HepG2 (cell line): ENCODE measurements at regions not wholly inside any gene's neighbourhood (a gene's known extent, or its start where the extent isn't known, plus 50 kb on each side); places are given as distances from the start of the nearest gene placed in this dataset.

Source experiments
- CEBPB ChIP-seq: IDR thresholded peaks from 2 replicates; pipeline ENCODE4 v1.6.1; 2011; ENCODE audit warnings: low read depth, low read length, improper control_type of control experiment, borderline replicate concordance
- ETS1 ChIP-seq: sonication (generic); formaldehyde crosslinking; IDR thresholded peaks from 2 replicates; pipeline ENCODE4 v1.4.0; 2020; ENCODE audit warnings: missing genetic modification reagents
- GABPA ChIP-seq, 2 experiments: IDR thresholded peaks; 2 replicates each; pipeline ENCODE4 v1.6.1; 2011 to 2016; ENCODE audit warnings: low read depth in 2 of 2, low read length in 1 of 2, missing biosample characterization in 1 of 2, missing genetic modification characterization in 1 of 2
- HDAC2 ChIP-seq: sonication (generic); formaldehyde crosslinking; IDR thresholded peaks from 2 replicates; pipeline ENCODE4 v1.4.0; 2020; ENCODE audit warnings: missing genetic modification reagents
- HMG20B ChIP-seq: conservative IDR thresholded peaks from 2 replicates; pipeline ENCODE4 v1.6.1; 2016; ENCODE audit warnings: missing genetic modification reagents, missing compliant biosample characterization
- HNF4A ChIP-seq: sonication (generic); formaldehyde crosslinking; IDR thresholded peaks from 2 replicates; pipeline ENCODE4 v1.4.0; 2020; ENCODE audit warnings: missing genetic modification reagents
- IRX3 ChIP-seq: sonication (generic); formaldehyde crosslinking; IDR thresholded peaks from 2 replicates; pipeline ENCODE4 v1.8.1; 2023; ENCODE audit warnings: mild to moderate bottlenecking, low read depth, missing genetic modification reagents, borderline replicate concordance
- KMT2B ChIP-seq: IDR thresholded peaks from 2 replicates; pipeline ENCODE4 v1.6.1; 2016; ENCODE audit warnings: missing genetic modification reagents, missing compliant biosample characterization
- MIER3 ChIP-seq: IDR thresholded peaks from 2 replicates; pipeline ENCODE4 v1.6.1; 2016; ENCODE audit warnings: missing compliant biosample characterization, borderline replicate concordance
- NFYB ChIP-seq: sonication (generic); formaldehyde crosslinking; IDR thresholded peaks from 2 replicates; pipeline ENCODE4 v1.4.0; 2020; ENCODE audit warnings: missing genetic modification reagents
- SP140L ChIP-seq: sonication (generic); formaldehyde crosslinking; IDR thresholded peaks from 2 replicates; pipeline ENCODE4 v1.4.0; 2020; ENCODE audit warnings: missing genetic modification reagents, borderline replicate concordance
- SSRP1 ChIP-seq: IDR thresholded peaks from 2 replicates; pipeline ENCODE4 v1.6.1; 2016; ENCODE audit warnings: control low read depth
- XRCC5 ChIP-seq: fragments of 200-400 bp; formaldehyde crosslinking; optimal IDR thresholded peaks from 2 replicates; pipeline ENCODE3; 2017; ENCODE audit warnings: mild to moderate bottlenecking, low read length
- ZNF274 ChIP-seq: sonication (generic); formaldehyde crosslinking; IDR thresholded peaks from 2 replicates; pipeline ENCODE4 v1.5.1; 2020; ENCODE audit warnings: mild to moderate bottlenecking, missing genetic modification reagents
- ZNF318 ChIP-seq: sonication (generic); formaldehyde crosslinking; IDR thresholded peaks from 2 replicates; pipeline ENCODE4 v1.4.0; 2020; ENCODE audit warnings: mild to moderate bottlenecking, missing genetic modification reagents
- ZNF337 ChIP-seq: sonication (generic); formaldehyde crosslinking; IDR thresholded peaks from 2 replicates; pipeline ENCODE4 v1.5.1; 2020; ENCODE audit warnings: missing genetic modification reagents, low read depth, mild to moderate bottlenecking, borderline replicate concordance
- ZNF33A ChIP-seq: sonication (generic); formaldehyde crosslinking; IDR thresholded peaks from 2 replicates; pipeline ENCODE4 v1.5.1; 2020; ENCODE audit warnings: missing genetic modification reagents, mild to moderate bottlenecking, moderate library complexity, borderline replicate concordance
- ZNF547 ChIP-seq: sonication (generic); formaldehyde crosslinking; IDR thresholded peaks from 2 replicates; pipeline ENCODE4 v1.5.1; 2020; ENCODE audit warnings: mild to moderate bottlenecking, missing genetic modification reagents
- ZNF709 ChIP-seq: sonication (generic); formaldehyde crosslinking; IDR thresholded peaks from 2 replicates; pipeline ENCODE4 v1.5.0; 2020; ENCODE audit warnings: mild to moderate bottlenecking, missing genetic modification reagents
- ZNF790 ChIP-seq: sonication (generic); formaldehyde crosslinking; IDR thresholded peaks from 2 replicates; pipeline ENCODE4 v1.8.0; 2022; ENCODE audit warnings: missing genetic modification reagents, mild to moderate bottlenecking, borderline replicate concordance

GRCh38 chr9:113652355-113653152 is 189.0 kb downstream of the RGS3 start (continued):
- TF ChIP-seq ZNF547 (no peak), HDAC2 (CRISPR knock-in tag) (peak; percentile 99), ZNF790 (CRISPR knock-in tag) (peak; percentile 86; the same call in 1 of the 2 replicates), ETS1 (CRISPR knock-in tag) (no peak), XRCC5 (no peak), ZNF33A (CRISPR knock-in tag) (no peak), ZNF709 (CRISPR knock-in tag) (peak; percentile 51; the same call in 1 of the 2 replicates), MIER3 (CRISPR knock-in tag) (peak; percentile 98), ZNF337 (CRISPR knock-in tag) (no peak), GABPA (IDR thresholded peaks at IDR 0.05; ENCODE audit: low read depth, low read length) (no peak), GABPA (CRISPR knock-in tag; IDR thresholded peaks at IDR 0.05; ENCODE audit: low read depth) (peak; percentile 61), ZNF318 (CRISPR knock-in tag) (no peak), ZNF274 (CRISPR knock-in tag) (no peak), SSRP1 (CRISPR knock-in tag) (peak; percentile 64; the same call in 1 of the 2 replicates), HNF4A (peak; percentile 100), SP140L (CRISPR knock-in tag) (no peak), NFYB (CRISPR knock-in tag) (no peak), IRX3 (no peak), HMG20B (peak; percentile 87), KMT2B (CRISPR knock-in tag) (no peak), CEBPB (peak; percentile 99)
